PC-3 (cell line): ENCODE measurements at regions not wholly inside any gene's neighbourhood (a gene's known extent, or its start where the extent isn't known, plus 50 kb on each side); places are given as distances from the start of the nearest gene placed in this dataset.

Experiments
- ATAC-seq: fragments of 200-7000 bp; cut with Tn5 transposase; 2 replicates; pipeline ENCODE4 v1.9.1; 2020; ENCODE audit warnings: mild to moderate bottlenecking, moderate library complexity
- BruUV-seq: library from RNA; stranded (reverse); fragments of 400-500 nt; replicated peaks from 2 replicates; lab custom pipeline; 2021; lab: Mats Ljungman, UMichigan
- CTCF ChIA-PET: fragments of 300-600 bp; sonication (Branson Sonifier 250); formaldehyde crosslinking; loops from one replicate; lab custom pipeline; 2022; ENCODE audit warnings: antibody characterized with exemption; lab: Charles Lee
- POLR2A ChIA-PET: fragments of 300-600 bp; sonication (Branson Sonifier 250); formaldehyde crosslinking; loops from one replicate; lab custom pipeline; 2022; ENCODE audit warnings: antibody characterized with exemption; ENCODE audit not compliant: unreplicated experiment; lab: Charles Lee
- DNase-seq: peaks from one replicate; pipeline ENCODE4 v3.0.0-alpha.2; 2015
- H2AFZ ChIP-seq: fragments of 300-600 bp; sonication (generic); 2 replicates; pipeline ENCODE4 v1.6.0; 2016; ENCODE audit warnings: antibody characterized with exemption, low read length
- H3F3A ChIP-seq: fragments of 300-600 bp; sonication (generic); one replicate; pipeline ENCODE4 v1.6.0; 2017; ENCODE audit warnings: antibody characterized with exemption, low read length, control low read depth, mild to moderate bottlenecking; ENCODE audit not compliant: unreplicated experiment
- H3K27ac ChIP-seq: fragments of 300-600 bp; sonication (generic); 2 replicates; pipeline ENCODE4 v1.5.1; 2016; ENCODE audit warnings: mild to moderate bottlenecking, low read length
- H3K27me3 ChIP-seq: fragments of 300-600 bp; sonication (generic); 2 replicates; pipeline ENCODE4 v1.6.1; 2016; ENCODE audit warnings: low read length, mixed read lengths
- H3K36me3 ChIP-seq: fragments of 300-600 bp; sonication (generic); 2 replicates; pipeline ENCODE4 v1.6.1; 2016; ENCODE audit warnings: low read depth, mixed run types, low read length, mixed read lengths
- H3K4me1 ChIP-seq: fragments of 300-600 bp; sonication (generic); 2 replicates; pipeline ENCODE4 v1.5.1; 2016; ENCODE audit warnings: low read length; ENCODE audit not compliant: insufficient read depth
- H3K4me2 ChIP-seq: fragments of 300-600 bp; sonication (generic); 2 replicates; pipeline ENCODE4 v1.6.0; 2016; ENCODE audit warnings: low read length
- H3K4me3 ChIP-seq: fragments of 300-600 bp; sonication (generic); 2 replicates; pipeline ENCODE4 v1.5.1; 2016; ENCODE audit warnings: mild to moderate bottlenecking, low read length, mixed read lengths
- H3K79me2 ChIP-seq: fragments of 300-600 bp; sonication (generic); 2 replicates; pipeline ENCODE4 v1.6.1; 2017; ENCODE audit warnings: low read length, mixed read lengths
- H3K9ac ChIP-seq: fragments of 300-600 bp; sonication (generic); 2 replicates; pipeline ENCODE4 v1.6.0; 2016; ENCODE audit warnings: mild to moderate bottlenecking, low read length
- H3K9me2 ChIP-seq: fragments of 300-600 bp; sonication (generic); replicated peaks from 2 replicates; pipeline ENCODE4 v1.6.1; 2016; ENCODE audit warnings: mixed run types, low read length, mixed read lengths
- H3K9me3 ChIP-seq: fragments of 300-600 bp; sonication (generic); 2 replicates; pipeline ENCODE4 v1.6.1; 2016; ENCODE audit warnings: low read length, mixed read lengths
- H4K20me1 ChIP-seq: fragments of 300-600 bp; sonication (generic); 2 replicates; pipeline ENCODE4 v1.6.1; 2016; ENCODE audit warnings: low read length, mixed read lengths
- EZH2 ChIP-seq: fragments of 300-600 bp; sonication (generic); IDR thresholded peaks from one replicate; pipeline ENCODE4 v1.6.1; 2017; ENCODE audit warnings: antibody characterized with exemption, mild to moderate bottlenecking, low read length; ENCODE audit not compliant: unreplicated experiment
- EZH2phosphoT487 ChIP-seq: fragments of 300-600 bp; sonication (generic); IDR thresholded peaks from 2 replicates; pipeline ENCODE4 v1.6.1; 2018; ENCODE audit warnings: mild to moderate bottlenecking, antibody characterized with exemption, low read length, borderline replicate concordance
- intact Hi-C: fragments of 100-400 bp; cut with micrococcal nuclease; formaldehyde crosslinking; loops from 2 replicates; pipeline ENCODE4 v1.9.0; 2023
- TF ChIP-seq, protein P1 (sequence below): fragments of 300-600 bp; sonication (generic); conservative IDR thresholded peaks from 2 replicates; pipeline ENCODE4 v1.5.1; 2017; ENCODE audit warnings: antibody characterized with exemption, low read depth, mild to moderate bottlenecking, low read length

DNA sequence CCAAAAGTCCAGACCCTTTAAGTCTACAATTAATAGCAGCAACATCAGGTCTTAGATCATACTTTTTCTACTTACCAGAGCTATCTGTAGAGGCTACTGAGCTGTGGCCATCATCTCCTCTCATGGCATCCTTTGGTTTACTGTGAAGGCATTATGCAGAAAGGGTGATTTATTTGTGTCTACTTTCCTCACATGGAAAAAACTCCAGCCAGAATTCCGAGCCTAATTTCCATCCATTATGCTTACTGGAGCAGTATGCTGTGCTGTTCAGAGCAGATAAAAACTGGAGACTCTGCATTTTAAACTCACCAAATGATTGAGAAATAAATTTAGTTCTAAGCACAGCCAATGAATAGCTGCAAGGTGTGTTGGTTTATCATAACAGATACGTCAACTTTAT lies 581.8 kb downstream of the ETS1 start:
- Histone ChIP-seq H3K9me3 (no peaks in the 10 kb centered on the region), H3K79me2 (no peaks in the 10 kb centered on the region), H3K27me3 (peaks cover 27% of the 10 kb centered on the region), H3K36me3 (no peaks in the 10 kb centered on the region), H3K4me3 (no peak overlapping the region), H3K4me2 (no peak overlapping the region), H4K20me1 (no peaks in the 10 kb centered on the region), H3K9ac (no peak overlapping the region), H3F3A (no peaks in the 10 kb centered on the region), H3K27ac (no peak overlapping the region), H2AFZ (0 out of 2 replicates have a peak overlapping the region, but pooled peaks have one; percentile 17), H3K9me2 (no peaks in the 10 kb centered on the region), H3K4me1 (no peaks in the 10 kb centered on the region)
- ATAC-seq: no peak
- ChIA-PET POLR2A (no interaction called here), CTCF (no interaction called here)
- no TSS peak for BruUV-seq
- intact Hi-C loops: no loop called here
- DNase-seq: no peak
- TF ChIP-seq EZH2phosphoT487: no peak
- no peak for TF ChIP-seq EZH2
- TF ChIP-seq, protein P1, sequence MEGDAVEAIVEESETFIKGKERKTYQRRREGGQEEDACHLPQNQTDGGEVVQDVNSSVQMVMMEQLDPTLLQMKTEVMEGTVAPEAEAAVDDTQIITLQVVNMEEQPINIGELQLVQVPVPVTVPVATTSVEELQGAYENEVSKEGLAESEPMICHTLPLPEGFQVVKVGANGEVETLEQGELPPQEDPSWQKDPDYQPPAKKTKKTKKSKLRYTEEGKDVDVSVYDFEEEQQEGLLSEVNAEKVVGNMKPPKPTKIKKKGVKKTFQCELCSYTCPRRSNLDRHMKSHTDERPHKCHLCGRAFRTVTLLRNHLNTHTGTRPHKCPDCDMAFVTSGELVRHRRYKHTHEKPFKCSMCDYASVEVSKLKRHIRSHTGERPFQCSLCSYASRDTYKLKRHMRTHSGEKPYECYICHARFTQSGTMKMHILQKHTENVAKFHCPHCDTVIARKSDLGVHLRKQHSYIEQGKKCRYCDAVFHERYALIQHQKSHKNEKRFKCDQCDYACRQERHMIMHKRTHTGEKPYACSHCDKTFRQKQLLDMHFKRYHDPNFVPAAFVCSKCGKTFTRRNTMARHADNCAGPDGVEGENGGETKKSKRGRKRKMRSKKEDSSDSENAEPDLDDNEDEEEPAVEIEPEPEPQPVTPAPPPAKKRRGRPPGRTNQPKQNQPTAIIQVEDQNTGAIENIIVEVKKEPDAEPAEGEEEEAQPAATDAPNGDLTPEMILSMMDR: no peak

DNA sequence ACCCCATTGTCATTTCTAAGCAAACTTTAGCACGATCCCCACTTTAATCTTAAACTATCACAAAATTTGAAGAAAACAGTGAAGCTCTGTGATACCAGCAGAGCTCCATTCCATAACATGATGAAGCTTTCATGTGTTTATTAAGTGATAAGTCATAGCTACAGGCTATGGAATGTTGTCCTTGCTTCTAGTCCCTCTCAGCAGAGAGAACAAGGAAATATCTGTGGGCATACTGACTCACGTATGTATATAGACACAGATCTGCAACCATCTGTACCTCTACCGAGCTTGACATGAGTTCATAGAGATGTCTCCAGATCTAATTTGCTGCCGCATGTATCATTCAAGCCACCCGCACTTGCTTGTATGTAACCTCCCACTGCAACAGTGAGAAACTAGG lies 588.9 kb downstream of the ETS1 start:
- H2AFZ ChIP-seq: no peak overlapping the region
- no peaks in the 10 kb centered on the region for H3K4me1 ChIP-seq
- BruUV-seq: no TSS peak
- no peak overlapping the region for H3K27ac ChIP-seq
- H3K9ac ChIP-seq: no peak overlapping the region
- ChIA-PET CTCF (no interaction called here), POLR2A (no interaction called here)
- TF ChIP-seq EZH2phosphoT487 (no peak), EZH2 (no peak)
- TF ChIP-seq, protein P1: no peak
- H3K9me3 ChIP-seq: no peaks in the 10 kb centered on the region
- no peaks in the 10 kb centered on the region for H3K9me2 ChIP-seq
- no peaks in the 10 kb centered on the region for H3F3A ChIP-seq
- H3K36me3 ChIP-seq: no peaks in the 10 kb centered on the region
- ATAC-seq (no peak), DNase-seq (peak; percentile 64)
- H3K4me3 ChIP-seq: no peak overlapping the region
- H4K20me1 ChIP-seq: no peaks in the 10 kb centered on the region
- H3K4me2 ChIP-seq: no peak overlapping the region
- intact Hi-C loops: no loop called here
- H3K79me2 ChIP-seq: no peaks in the 10 kb centered on the region
- peaks cover 72% of the 10 kb centered on the region for H3K27me3 ChIP-seq

GRCh38 chr11:127997594-127997993 lies 589.8 kb downstream of the ETS1 start:
- no peak for ATAC-seq
- no peak for DNase-seq
- Histone ChIP-seq H3K9ac (no peak overlapping the region), H3K9me3 (no peaks in the 10 kb centered on the region), H3K36me3 (no peaks in the 10 kb centered on the region), H3K9me2 (no peaks in the 10 kb centered on the region), H4K20me1 (no peaks in the 10 kb centered on the region), H3K4me3 (no peak overlapping the region), H2AFZ (no peak overlapping the region), H3K27me3 (peaks cover 77% of the 10 kb centered on the region), H3K4me2 (no peak overlapping the region), H3F3A (no peaks in the 10 kb centered on the region), H3K79me2 (no peaks in the 10 kb centered on the region), H3K27ac (no peak overlapping the region), H3K4me1 (no peaks in the 10 kb centered on the region)
- BruUV-seq: no TSS peak
- ChIA-PET CTCF (no interaction called here), POLR2A (no interaction called here)
- TF ChIP-seq, protein P1: no peak
- TF ChIP-seq EZH2phosphoT487 (no peak), EZH2 (no peak)
- intact Hi-C loops: no loop called here
